Panc1 (cell line): ENCODE measurements at regions not wholly inside any gene's neighbourhood (a gene's known extent, or its start where the extent isn't known, plus 50 kb on each side); places are given as distances from the start of the nearest gene placed in this dataset.

Experiments used
- ATAC-seq: fragments of 200-7000 bp; cut with Tn5 transposase; 2 replicates; pipeline ENCODE4 v1.9.1; 2020; ENCODE audit warnings: mild to moderate bottlenecking, moderate library complexity
- BruUV-seq: library from RNA; stranded (reverse); fragments of 400-500 nt; replicated peaks from 2 replicates; lab custom pipeline; 2021; lab: Mats Ljungman, UMichigan
- CTCF ChIA-PET: fragments of 300-600 bp; sonication (Branson Sonifier 250); formaldehyde crosslinking; loops from one replicate; lab custom pipeline; 2022; ENCODE audit warnings: antibody characterized with exemption; lab: Charles Lee
- POLR2A ChIA-PET: fragments of 300-600 bp; sonication (Branson Sonifier 250); formaldehyde crosslinking; loops from one replicate; lab custom pipeline; 2022; ENCODE audit warnings: antibody characterized with exemption; lab: Charles Lee
- DNase-seq: peaks from one replicate; pipeline ENCODE4 v3.0.0-alpha.2; 2010; ENCODE audit warnings: low read depth, low spot score
- H3K27ac ChIP-seq: 2 replicates; pipeline ENCODE4 v1.5.1; 2011; ENCODE audit warnings: mild to moderate bottlenecking, low read length, inconsistent platforms
- H3K27me3 ChIP-seq: fragments of 200-500 bp; sonication (Bioruptor generic); 2 replicates; pipeline ENCODE4 v1.6.0; 2014; ENCODE audit warnings: low read length, inconsistent platforms; ENCODE audit not compliant: control insufficient read depth, insufficient read depth
- H3K36me3 ChIP-seq: fragments of 200-500 bp; sonication (Bioruptor generic); 2 replicates; pipeline ENCODE4 v1.5.1; 2014; ENCODE audit warnings: inconsistent platforms, mild to moderate bottlenecking, low read length, moderate library complexity; ENCODE audit not compliant: control insufficient read depth, insufficient read depth
- H3K4me1 ChIP-seq: 2 replicates; pipeline ENCODE4 v1.5.1; 2011; ENCODE audit warnings: inconsistent platforms, mild to moderate bottlenecking, low read length, moderate library complexity; ENCODE audit not compliant: control insufficient read depth, insufficient read depth
- H3K4me3 ChIP-seq, 2 experiments: 2 replicates each; pipeline ENCODE4 v1.5.1; 2011 to 2012; ENCODE audit warnings: low read depth in 2 of 2, low read length in 2 of 2, mild to moderate bottlenecking in 2 of 2, inconsistent platforms in 1 of 2, moderate library complexity in 1 of 2
- H3K9me3 ChIP-seq: fragments of 200-500 bp; sonication (Bioruptor generic); 2 replicates; pipeline ENCODE4 v1.5.1; 2014; ENCODE audit warnings: low read depth, mild to moderate bottlenecking, inconsistent platforms, low read length, moderate library complexity; ENCODE audit not compliant: control insufficient read depth, insufficient read depth
- POLR2AphosphoS5 ChIP-seq: IDR thresholded peaks from 2 replicates; pipeline ENCODE4 v1.6.1; 2012; ENCODE audit warnings: mild to moderate bottlenecking, low read depth, low read length, moderate library complexity
- SIN3A ChIP-seq: IDR thresholded peaks from 2 replicates; pipeline ENCODE4 v1.6.1; 2012; ENCODE audit warnings: low read depth, mild to moderate bottlenecking, low read length, moderate library complexity, borderline replicate concordance; ENCODE audit not compliant: insufficient read depth
- TCF7L2 ChIP-seq: IDR thresholded peaks from 2 replicates; pipeline ENCODE4 v1.6.1; 2011; ENCODE audit warnings: mild to moderate bottlenecking, low read depth, low read length, inconsistent platforms
- in situ Hi-C: cut with HindIII; loops from 2 replicates; pipeline ENCODE4 v1.10.0; 2016; ENCODE audit warnings: low sequenced_read_pairs, low pct_unique_long_range_greater_than_20kb
- intact Hi-C: fragments of 100-400 bp; cut with micrococcal nuclease; formaldehyde crosslinking; loops from one replicate; pipeline ENCODE4 v1.10.0; 2022; ENCODE audit not compliant: unreplicated experiment
- TF ChIP-seq, protein P1 (sequence below), 2 experiments: IDR thresholded peaks; 2 replicates each; pipeline ENCODE4 v1.6.1; 2011 to 2012; ENCODE audit warnings: low read depth in 2 of 2, control low read depth in 1 of 2, low read length in 1 of 2, mild to moderate bottlenecking in 1 of 2, moderate library complexity in 1 of 2; ENCODE audit not compliant: insufficient read depth in 1 of 2
- TF ChIP-seq, protein P2 (sequence below): fragments of 450-650 bp; IDR thresholded peaks from 2 replicates; pipeline ENCODE4 v1.5.1; 2017; ENCODE audit warnings: mild to moderate bottlenecking

DNA sequence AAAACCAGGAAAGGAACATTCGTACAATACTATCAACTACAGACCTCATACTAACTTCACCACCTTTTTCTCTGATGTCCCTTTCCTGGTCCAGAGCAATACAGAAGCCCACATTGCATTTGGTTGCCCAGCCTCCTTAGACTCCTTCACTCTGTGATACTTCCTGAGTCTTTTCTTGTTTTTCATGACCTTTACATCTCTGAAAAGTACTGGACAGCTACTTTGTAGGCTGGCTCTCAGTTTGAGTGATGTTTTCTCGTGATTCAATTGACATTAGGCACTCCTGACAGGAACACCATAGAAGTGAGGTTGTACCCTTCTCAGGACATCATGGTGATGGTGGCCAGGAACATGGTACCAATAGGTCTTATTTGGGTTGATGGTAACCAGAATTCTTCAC, 185.9 kb upstream of the SLC39A10 start:
- ATAC-seq: no peak
- BruUV-seq: no TSS peak
- Histone ChIP-seq H3K4me1 (no peaks in the 10 kb centered on the region), H3K9me3 (peaks cover 4% of the 10 kb centered on the region; the same call in 1 of the 2 replicates), H3K27me3 (no peaks in the 10 kb centered on the region), H3K4me3 (no peak overlapping the region), H3K36me3 (no peaks in the 10 kb centered on the region), H3K27ac (no peak overlapping the region)
- ChIA-PET POLR2A (no interaction called here), CTCF (no interaction called here)
- TF ChIP-seq, protein P1, sequence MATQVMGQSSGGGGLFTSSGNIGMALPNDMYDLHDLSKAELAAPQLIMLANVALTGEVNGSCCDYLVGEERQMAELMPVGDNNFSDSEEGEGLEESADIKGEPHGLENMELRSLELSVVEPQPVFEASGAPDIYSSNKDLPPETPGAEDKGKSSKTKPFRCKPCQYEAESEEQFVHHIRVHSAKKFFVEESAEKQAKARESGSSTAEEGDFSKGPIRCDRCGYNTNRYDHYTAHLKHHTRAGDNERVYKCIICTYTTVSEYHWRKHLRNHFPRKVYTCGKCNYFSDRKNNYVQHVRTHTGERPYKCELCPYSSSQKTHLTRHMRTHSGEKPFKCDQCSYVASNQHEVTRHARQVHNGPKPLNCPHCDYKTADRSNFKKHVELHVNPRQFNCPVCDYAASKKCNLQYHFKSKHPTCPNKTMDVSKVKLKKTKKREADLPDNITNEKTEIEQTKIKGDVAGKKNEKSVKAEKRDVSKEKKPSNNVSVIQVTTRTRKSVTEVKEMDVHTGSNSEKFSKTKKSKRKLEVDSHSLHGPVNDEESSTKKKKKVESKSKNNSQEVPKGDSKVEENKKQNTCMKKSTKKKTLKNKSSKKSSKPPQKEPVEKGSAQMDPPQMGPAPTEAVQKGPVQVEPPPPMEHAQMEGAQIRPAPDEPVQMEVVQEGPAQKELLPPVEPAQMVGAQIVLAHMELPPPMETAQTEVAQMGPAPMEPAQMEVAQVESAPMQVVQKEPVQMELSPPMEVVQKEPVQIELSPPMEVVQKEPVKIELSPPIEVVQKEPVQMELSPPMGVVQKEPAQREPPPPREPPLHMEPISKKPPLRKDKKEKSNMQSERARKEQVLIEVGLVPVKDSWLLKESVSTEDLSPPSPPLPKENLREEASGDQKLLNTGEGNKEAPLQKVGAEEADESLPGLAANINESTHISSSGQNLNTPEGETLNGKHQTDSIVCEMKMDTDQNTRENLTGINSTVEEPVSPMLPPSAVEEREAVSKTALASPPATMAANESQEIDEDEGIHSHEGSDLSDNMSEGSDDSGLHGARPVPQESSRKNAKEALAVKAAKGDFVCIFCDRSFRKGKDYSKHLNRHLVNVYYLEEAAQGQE (IDR thresholded peaks at IDR 0.05; ENCODE audit: insufficient read depth in 1 of 2, low read depth in 2 of 2, low read length in 1 of 2): no peak
- TF ChIP-seq TCF7L2 (no peak), SIN3A (no peak), POLR2AphosphoS5 (no peak)
- TF ChIP-seq, protein P2, sequence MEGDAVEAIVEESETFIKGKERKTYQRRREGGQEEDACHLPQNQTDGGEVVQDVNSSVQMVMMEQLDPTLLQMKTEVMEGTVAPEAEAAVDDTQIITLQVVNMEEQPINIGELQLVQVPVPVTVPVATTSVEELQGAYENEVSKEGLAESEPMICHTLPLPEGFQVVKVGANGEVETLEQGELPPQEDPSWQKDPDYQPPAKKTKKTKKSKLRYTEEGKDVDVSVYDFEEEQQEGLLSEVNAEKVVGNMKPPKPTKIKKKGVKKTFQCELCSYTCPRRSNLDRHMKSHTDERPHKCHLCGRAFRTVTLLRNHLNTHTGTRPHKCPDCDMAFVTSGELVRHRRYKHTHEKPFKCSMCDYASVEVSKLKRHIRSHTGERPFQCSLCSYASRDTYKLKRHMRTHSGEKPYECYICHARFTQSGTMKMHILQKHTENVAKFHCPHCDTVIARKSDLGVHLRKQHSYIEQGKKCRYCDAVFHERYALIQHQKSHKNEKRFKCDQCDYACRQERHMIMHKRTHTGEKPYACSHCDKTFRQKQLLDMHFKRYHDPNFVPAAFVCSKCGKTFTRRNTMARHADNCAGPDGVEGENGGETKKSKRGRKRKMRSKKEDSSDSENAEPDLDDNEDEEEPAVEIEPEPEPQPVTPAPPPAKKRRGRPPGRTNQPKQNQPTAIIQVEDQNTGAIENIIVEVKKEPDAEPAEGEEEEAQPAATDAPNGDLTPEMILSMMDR: no peak
- intact Hi-C loops: no loop called here
- DNase-seq: no peak
- in situ Hi-C loops: no loop called here

DNA sequence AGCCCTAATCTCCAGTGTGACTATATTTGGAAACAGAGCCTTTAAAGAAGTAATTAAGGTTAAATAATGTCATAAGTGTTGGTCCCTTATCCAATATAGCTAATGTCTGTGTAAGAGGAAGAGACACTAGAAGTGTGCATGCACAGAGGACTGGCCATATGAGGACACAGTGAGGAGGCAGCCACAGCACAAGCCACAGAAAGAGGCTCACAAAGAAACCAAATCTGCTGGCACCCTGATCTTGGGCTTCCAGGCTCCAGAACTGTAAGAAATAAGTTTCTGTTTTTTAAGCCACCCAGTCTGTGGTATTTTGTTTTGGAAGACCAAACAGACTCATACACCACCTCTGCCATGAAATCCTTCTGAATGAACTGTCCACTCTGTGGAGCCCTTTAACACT, 186.4 kb upstream of the SLC39A10 start:
- H3K36me3 ChIP-seq: no peaks in the 10 kb centered on the region
- H3K27ac ChIP-seq: no peak overlapping the region
- H3K27me3 ChIP-seq: no peaks in the 10 kb centered on the region
- no peak for ATAC-seq
- H3K9me3 ChIP-seq: peaks cover 7% of the 10 kb centered on the region; the same call in 1 of the 2 replicates
- POLR2A ChIA-PET: no interaction called here
- no TSS peak for BruUV-seq
- in situ Hi-C loops (no loop called here), intact Hi-C loops (no loop called here)
- CTCF ChIA-PET: no interaction called here
- TF ChIP-seq, protein P1 (IDR thresholded peaks at IDR 0.05; ENCODE audit: insufficient read depth in 1 of 2, low read depth in 2 of 2, low read length in 1 of 2): no peak
- TF ChIP-seq, protein P2: no peak
- TF ChIP-seq TCF7L2 (no peak), POLR2AphosphoS5 (no peak), SIN3A (no peak)
- no peak overlapping the region for H3K4me3 ChIP-seq
- no peak for DNase-seq
- H3K4me1 ChIP-seq: no peaks in the 10 kb centered on the region
